Cardiac fibroblast (primary cell): ENCODE measurements at regions not wholly inside any gene's neighbourhood (a gene's known extent, or its start where the extent isn't known, plus 50 kb on each side); places are given as distances from the start of the nearest gene placed in this dataset.

Experiments used
- DNase-seq, 2 donors: peaks; one replicate each; pipeline versions ENCODE4 v3.0.0 to v3.0.0-alpha.2; 2010; ENCODE audit warnings: low read depth in 2 of 2
- H3K4me3 ChIP-seq, 2 donors: replicated peaks in 1 of 2; 1 replicate in 1 of 2; 2 replicates in 1 of 2; pipeline ENCODE4 v1.5.1; 2011; ENCODE audit warnings: low read depth in 2 of 2, low read length in 2 of 2, mild to moderate bottlenecking in 2 of 2, moderate library complexity in 1 of 2
- TF ChIP-seq, protein P1 (sequence below): IDR thresholded peaks from one replicate; pipeline ENCODE4 v1.5.1; 2011; ENCODE audit warnings: low read depth, mild to moderate bottlenecking, low read length, inconsistent platforms

DNA sequence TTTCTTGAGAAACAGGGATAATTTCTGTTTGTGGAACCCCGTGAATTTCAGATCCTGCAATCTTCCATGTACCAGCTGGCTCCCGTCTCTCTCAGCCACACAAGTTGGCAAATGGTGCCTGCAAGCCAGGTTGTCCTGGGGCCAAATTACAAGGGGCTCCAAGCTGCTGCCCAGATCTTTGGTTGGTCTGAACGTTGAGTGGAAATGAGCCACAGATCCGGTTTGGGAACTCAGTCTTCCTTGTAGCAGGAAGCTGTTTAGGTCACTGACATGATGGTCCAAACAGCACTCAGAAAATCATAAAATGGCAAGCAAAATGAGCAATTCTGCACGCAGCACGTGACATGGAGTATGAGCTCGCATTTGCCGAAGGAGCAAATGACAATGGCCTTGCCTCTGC is 1496.4 kb downstream of the TBC1D22A start:
- no peak for DNase-seq
- H3K4me3 ChIP-seq: no peak overlapping the region
- TF ChIP-seq, protein P1, sequence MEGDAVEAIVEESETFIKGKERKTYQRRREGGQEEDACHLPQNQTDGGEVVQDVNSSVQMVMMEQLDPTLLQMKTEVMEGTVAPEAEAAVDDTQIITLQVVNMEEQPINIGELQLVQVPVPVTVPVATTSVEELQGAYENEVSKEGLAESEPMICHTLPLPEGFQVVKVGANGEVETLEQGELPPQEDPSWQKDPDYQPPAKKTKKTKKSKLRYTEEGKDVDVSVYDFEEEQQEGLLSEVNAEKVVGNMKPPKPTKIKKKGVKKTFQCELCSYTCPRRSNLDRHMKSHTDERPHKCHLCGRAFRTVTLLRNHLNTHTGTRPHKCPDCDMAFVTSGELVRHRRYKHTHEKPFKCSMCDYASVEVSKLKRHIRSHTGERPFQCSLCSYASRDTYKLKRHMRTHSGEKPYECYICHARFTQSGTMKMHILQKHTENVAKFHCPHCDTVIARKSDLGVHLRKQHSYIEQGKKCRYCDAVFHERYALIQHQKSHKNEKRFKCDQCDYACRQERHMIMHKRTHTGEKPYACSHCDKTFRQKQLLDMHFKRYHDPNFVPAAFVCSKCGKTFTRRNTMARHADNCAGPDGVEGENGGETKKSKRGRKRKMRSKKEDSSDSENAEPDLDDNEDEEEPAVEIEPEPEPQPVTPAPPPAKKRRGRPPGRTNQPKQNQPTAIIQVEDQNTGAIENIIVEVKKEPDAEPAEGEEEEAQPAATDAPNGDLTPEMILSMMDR: no peak

DNA sequence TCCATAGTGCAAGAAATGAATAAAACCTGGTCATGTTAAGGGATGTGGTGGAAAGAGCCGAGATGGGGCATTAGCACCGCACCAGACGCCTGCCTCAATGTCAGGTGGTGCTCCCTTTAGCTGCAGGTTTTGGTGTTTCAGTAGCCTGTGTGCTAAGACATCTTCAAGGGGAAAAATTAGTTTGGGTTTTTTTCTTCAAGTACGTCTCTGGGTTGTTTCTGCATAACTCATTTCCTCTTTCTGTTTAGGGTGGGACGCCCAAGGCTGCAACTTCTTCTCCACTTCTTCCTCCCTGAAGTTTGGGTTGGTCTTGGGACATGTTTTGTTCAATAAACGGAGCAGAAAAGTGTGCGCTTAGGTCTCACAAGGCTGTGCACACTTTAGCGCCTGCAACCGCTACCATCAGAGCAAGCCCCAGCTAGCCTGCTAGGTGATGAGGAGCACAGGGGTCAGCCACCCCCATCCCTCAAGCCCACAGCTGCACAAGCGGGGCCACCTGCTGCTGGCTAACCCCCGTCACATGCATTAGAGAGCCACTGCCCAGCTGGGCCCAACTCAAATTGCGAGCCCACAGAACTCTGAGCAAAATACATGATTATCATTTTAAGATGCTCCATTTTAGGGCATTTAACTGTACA is 1495.7 kb downstream of the TBC1D22A start:
- DNase-seq: no peak
- TF ChIP-seq, protein P1: no peak

GRCh38 chr22:48257685-48258055 is 1495.2 kb downstream of the TBC1D22A start:
- DNase-seq: no peak
- TF ChIP-seq, protein P1: no peak
- H3K4me3 ChIP-seq: no peak overlapping the region

More for the DNA sequence above, 1495.7 kb downstream of the TBC1D22A start:
- H3K4me3 ChIP-seq: no peak overlapping the region

GRCh38 chr22:48256776-48257684 is 1494.6 kb downstream of the TBC1D22A start:
- H3K4me3 ChIP-seq: no peak overlapping the region
- no peak for DNase-seq
- TF ChIP-seq, protein P1: no peak

DNA sequence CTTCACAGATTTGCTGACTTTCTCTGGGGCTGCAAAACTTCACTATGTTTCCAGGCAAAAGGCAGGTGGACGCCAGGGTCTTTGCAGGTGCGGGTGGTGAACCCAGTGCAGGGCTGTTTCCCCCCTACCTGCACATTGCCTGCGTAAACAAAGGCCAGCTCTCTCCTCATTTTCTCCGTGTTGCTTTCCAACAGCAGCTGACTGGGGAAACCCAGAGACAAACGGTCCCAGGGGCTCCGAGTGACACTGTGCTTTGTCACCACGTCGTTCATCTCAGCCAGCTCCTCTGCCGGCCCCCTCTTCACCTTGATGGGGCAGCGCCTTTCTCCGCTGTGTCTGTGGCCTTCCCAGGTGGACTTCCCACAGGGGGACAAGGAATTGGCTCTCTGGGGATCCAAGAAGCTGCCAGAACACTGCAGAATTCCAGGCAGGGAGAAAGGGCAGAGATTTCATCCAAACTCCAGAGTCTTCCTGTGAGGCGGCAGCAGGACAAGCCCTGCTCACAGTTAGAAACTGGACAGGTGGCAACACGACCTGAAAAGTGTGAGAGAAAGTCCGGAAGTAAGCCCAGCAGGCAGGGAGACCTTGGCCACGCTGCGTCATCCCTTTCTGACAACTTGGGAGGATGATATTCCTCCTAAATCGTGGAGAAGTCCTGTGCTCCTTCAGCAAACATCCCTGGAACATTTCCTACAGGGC is 1493.7 kb downstream of the TBC1D22A start:
- no peak for DNase-seq
- TF ChIP-seq, protein P1: no peak
- no peak overlapping the region for H3K4me3 ChIP-seq

- no peak overlapping the region for H3K4me3 ChIP-seq
- TF ChIP-seq, protein P1: no peak
Measured at GRCh38 chr22:48254311-48254873, 1491.9 kb downstream of the TBC1D22A start.

More at GRCh38 chr22:48254311-48254873, 1491.9 kb downstream of the TBC1D22A start:
- no peak for DNase-seq
